Bronchial epithelial cell (primary cell): ENCODE measurements at regions not wholly inside any gene's neighbourhood (a gene's known extent, or its start where the extent isn't known, plus 50 kb on each side); places are given as distances from the start of the nearest gene placed in this dataset.

Source experiments
- DNase-seq: peaks from one replicate; pipeline ENCODE4 v3.0.0-alpha.2; 2010; ENCODE audit warnings: low read depth
- FAIRE-seq: peaks from 2 replicates; lab custom pipeline; 2011; peaks lifted over from hg19 to GRCh38; lab: Jason Lieb, UNC
- H3K27me3 ChIP-seq: 2 replicates; pipeline ENCODE4 v1.5.1; 2011; ENCODE audit warnings: low read length; ENCODE audit not compliant: control insufficient read depth, insufficient read depth
- H3K36me3 ChIP-seq: 2 replicates; pipeline ENCODE4 v1.5.1; 2011; ENCODE audit warnings: low read length; ENCODE audit not compliant: control insufficient read depth, insufficient read depth
- H3K4me3 ChIP-seq: 2 replicates; pipeline ENCODE4 v1.5.1; 2011; ENCODE audit warnings: mild to moderate bottlenecking, low read depth, low read length, control low read depth
- TF ChIP-seq, protein P1 (sequence below): IDR thresholded peaks from 2 replicates; pipeline ENCODE4 v1.5.1; 2011; ENCODE audit warnings: mild to moderate bottlenecking, moderate library complexity, low read length, control low read depth, inconsistent platforms; ENCODE audit not compliant: insufficient read depth, severe bottlenecking

DNA sequence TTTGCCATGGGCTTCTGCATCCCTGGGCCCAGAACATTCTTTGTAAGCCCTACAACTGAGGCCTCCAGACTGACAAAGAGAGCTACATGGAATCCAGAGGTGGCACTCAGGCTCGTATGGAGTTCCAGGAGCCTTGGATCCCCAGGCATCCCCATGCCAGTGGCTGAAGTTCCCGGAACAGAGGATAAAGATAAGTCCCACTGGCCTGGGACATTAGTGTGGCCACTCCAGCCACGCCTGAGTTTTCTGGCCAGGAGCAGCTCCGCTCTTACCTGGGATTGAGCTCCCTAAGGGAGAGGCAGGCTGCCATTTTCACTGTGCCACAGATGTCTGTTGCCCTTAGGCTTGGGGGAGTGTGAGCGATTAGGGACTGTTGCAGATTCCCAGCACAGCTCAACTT is 656.3 kb upstream of the FAM174A start:
- TF ChIP-seq, protein P1, sequence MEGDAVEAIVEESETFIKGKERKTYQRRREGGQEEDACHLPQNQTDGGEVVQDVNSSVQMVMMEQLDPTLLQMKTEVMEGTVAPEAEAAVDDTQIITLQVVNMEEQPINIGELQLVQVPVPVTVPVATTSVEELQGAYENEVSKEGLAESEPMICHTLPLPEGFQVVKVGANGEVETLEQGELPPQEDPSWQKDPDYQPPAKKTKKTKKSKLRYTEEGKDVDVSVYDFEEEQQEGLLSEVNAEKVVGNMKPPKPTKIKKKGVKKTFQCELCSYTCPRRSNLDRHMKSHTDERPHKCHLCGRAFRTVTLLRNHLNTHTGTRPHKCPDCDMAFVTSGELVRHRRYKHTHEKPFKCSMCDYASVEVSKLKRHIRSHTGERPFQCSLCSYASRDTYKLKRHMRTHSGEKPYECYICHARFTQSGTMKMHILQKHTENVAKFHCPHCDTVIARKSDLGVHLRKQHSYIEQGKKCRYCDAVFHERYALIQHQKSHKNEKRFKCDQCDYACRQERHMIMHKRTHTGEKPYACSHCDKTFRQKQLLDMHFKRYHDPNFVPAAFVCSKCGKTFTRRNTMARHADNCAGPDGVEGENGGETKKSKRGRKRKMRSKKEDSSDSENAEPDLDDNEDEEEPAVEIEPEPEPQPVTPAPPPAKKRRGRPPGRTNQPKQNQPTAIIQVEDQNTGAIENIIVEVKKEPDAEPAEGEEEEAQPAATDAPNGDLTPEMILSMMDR = no peak
- Histone ChIP-seq H3K36me3 (no peaks in the 10 kb centered on the region), H3K27me3 (no peaks in the 10 kb centered on the region), H3K4me3 (no peak overlapping the region)
- DNase-seq (no peak), FAIRE-seq (no peak)

DNA sequence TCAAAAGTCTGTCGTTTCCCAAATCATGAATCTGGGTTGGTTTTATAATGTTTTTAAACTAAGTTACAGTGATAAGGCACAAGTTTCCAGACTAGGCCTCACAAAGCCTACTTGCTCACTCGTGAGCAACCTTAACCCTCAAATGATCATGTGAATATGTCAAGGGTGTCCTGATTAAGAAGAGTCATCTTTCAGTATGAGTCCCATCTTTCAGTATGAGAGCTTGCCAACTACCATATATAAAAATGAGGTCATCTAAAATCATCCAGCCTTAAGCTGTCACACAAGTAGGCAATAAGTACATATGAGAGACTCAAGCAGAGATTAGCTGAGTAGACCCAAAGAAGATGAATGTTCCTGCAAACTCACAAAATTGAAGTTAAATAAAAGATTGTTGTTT is 668.4 kb upstream of the FAM174A start:
- no peak for FAIRE-seq
- Histone ChIP-seq H3K27me3 (no peaks in the 10 kb centered on the region), H3K4me3 (no peak overlapping the region), H3K36me3 (no peaks in the 10 kb centered on the region)
- TF ChIP-seq, protein P1 = no peak
- no peak for DNase-seq

DNA sequence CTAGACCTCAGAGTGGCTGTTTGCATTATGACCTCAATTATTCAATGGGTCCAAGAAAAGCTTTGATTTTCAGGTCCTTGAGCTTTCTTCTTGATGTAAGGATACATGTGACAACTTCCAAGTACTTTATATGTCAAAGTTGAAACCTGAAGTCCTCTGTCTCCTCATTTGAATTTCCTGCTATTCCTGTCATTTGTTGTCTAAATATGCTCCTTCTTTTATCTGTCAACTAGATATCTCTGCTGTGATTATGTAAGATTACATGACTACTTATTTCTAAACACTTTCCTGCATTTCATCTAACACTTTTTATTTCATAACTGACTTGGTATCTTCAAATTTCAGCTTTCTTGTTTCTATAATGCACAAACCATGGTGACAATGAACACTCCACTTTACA is 670.0 kb upstream of the FAM174A start:
- FAIRE-seq (no peak), DNase-seq (no peak)
- H3K4me3 ChIP-seq = no peak overlapping the region
- no peaks in the 10 kb centered on the region for H3K27me3 ChIP-seq
- TF ChIP-seq, protein P1 = no peak
- no peaks in the 10 kb centered on the region for H3K36me3 ChIP-seq

DNA sequence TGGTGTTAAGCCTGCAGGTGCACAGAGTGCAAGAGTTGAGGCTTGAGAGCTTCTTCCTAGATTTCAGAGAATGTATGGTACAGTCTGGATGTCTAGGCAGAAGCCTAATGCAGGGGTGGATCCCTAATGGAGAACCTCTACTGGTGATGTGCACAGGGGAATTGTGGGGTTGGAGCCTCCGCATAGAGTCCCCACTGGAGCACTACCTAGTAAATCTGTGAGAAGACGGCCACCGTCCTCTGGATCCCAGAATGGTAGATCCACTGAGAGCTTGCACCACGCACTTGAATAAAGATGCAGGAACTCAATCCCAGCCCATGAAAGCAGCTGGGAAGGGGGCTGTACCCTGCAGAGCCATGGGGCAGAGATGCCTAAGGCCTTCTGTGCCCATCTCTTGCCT is 699.4 kb upstream of the FAM174A start:
- Histone ChIP-seq H3K36me3 (no peaks in the 10 kb centered on the region), H3K4me3 (no peak overlapping the region), H3K27me3 (no peaks in the 10 kb centered on the region)
- DNase-seq = no peak
- TF ChIP-seq, protein P1 = no peak
- no peak for FAIRE-seq

DNA sequence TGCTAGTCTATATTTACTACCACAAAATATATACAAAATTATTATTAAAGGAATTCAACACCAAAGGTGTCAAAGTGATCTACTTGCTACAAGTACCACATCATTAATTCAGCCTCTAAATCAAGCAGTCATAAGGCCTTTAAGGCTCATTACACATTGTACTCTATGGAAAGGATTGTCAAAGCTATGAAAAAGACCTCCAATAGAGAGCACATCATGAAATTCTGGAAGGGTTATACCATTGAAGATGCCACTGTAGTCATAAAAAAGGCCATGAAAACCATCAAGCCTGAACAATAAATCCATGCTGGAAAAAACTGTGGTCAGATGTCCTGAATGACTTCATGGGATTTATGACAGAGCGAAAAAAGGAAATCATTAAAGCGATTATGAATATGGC is 708.0 kb upstream of the FAM174A start:
- DNase-seq (no peak), FAIRE-seq (no peak)
- no peaks in the 10 kb centered on the region for H3K36me3 ChIP-seq
- no peaks in the 10 kb centered on the region for H3K27me3 ChIP-seq
- TF ChIP-seq, protein P1 = no peak
- H3K4me3 ChIP-seq = no peak overlapping the region

DNA sequence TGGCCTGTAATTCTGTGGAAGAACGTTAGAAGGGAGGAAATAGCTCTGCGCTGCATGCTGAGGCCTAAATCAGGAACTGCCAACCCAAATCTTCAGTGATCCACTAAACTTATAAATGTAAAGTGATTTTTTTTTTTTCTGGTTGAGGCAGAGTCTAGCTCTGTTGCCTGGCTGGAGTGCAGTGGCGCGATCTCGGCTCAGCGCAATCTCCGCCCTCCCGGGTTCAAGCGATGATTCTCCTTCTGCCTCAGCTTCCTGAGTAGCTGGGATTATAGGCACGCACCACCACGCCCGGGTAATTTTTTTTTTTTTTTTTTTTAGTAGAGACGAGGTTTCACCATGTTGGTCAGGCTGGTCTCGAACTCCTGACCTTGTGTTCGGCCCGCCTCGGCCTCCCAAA is 717.4 kb upstream of the FAM174A start:
- FAIRE-seq = no peak
- TF ChIP-seq, protein P1 = no peak
- no peak overlapping the region for H3K4me3 ChIP-seq
- no peaks in the 10 kb centered on the region for H3K27me3 ChIP-seq
- H3K36me3 ChIP-seq = no peaks in the 10 kb centered on the region
- no peak for DNase-seq
